Activated CD4-positive, alpha-beta T cell treated with anti-CD3 and anti-CD28 coated beads, Interleukin-2, amount 50 U/mL, for 4 hours (primary cell): ENCODE measurements at regions not wholly inside any gene's neighbourhood (a gene's known extent, or its start where the extent isn't known, plus 50 kb on each side); places are given as distances from the start of the nearest gene placed in this dataset.
"Not testable (repeated sequence)": the region's sequence is repeated elsewhere in the genome, so short reads cannot be mapped to it uniquely, and the experiment has no call there.

Experiments
- DNase-seq, 2 experiments: peaks; one replicate each; pipeline ENCODE4 v3.0.0-alpha.2; 2020

GRCh38 chr9:78383130-78383529 lies 86.2 kb downstream of the PSAT1 start:
- DNase-seq: no peak

- DNase-seq: no peak
Observed at GRCh38 chr9:78386348-78386747, 89.4 kb downstream of the PSAT1 start.

- DNase-seq: no peak
Observed at GRCh38 chr9:78386773-78387172, 89.8 kb downstream of the PSAT1 start.

- no peak for DNase-seq
Observed at GRCh38 chr9:78393340-78393739, 96.4 kb downstream of the PSAT1 start.

GRCh38 chr9:78393932-78394331 lies 97.0 kb downstream of the PSAT1 start:
- DNase-seq: no peak

GRCh38 chr9:78396087-78396486 lies 99.2 kb downstream of the PSAT1 start:
- no peak for DNase-seq

- DNase-seq: no peak
Observed at GRCh38 chr9:78397045-78397444, 100.1 kb downstream of the PSAT1 start.

GRCh38 chr9:78397454-78397853 lies 100.5 kb downstream of the PSAT1 start:
- no peak for DNase-seq

GRCh38 chr9:78399153-78399552 lies 102.2 kb downstream of the PSAT1 start:
- no peak for DNase-seq

GRCh38 chr9:78400496-78400895 lies 103.6 kb downstream of the PSAT1 start:
- DNase-seq: no peak

- DNase-seq: no peak
Observed at GRCh38 chr9:78405461-78405860, 108.5 kb downstream of the PSAT1 start.

GRCh38 chr9:78406146-78406545 lies 109.2 kb downstream of the PSAT1 start:
- DNase-seq: no peak

- DNase-seq: no peak
Observed at GRCh38 chr9:78406933-78407332, 110.0 kb downstream of the PSAT1 start.

GRCh38 chr9:78407636-78408312 lies 110.8 kb downstream of the PSAT1 start:
- no peak for DNase-seq

- DNase-seq: no peak
Observed at GRCh38 chr9:78408388-78408787, 111.5 kb downstream of the PSAT1 start.

- not testable (repeated sequence) for DNase-seq
Observed at GRCh38 chr9:78409928-78410510, 113.1 kb downstream of the PSAT1 start.

GRCh38 chr9:78422309-78422708 lies 125.4 kb downstream of the PSAT1 start:
- no peak for DNase-seq

GRCh38 chr9:78424299-78424698 lies 127.4 kb downstream of the PSAT1 start:
- DNase-seq: no peak

GRCh38 chr9:78428640-78429039 lies 131.7 kb downstream of the PSAT1 start:
- DNase-seq: no peak

GRCh38 chr9:78430387-78430786 lies 133.5 kb downstream of the PSAT1 start:
- no peak for DNase-seq

GRCh38 chr9:78431039-78431438 lies 134.1 kb downstream of the PSAT1 start:
- DNase-seq: not testable (repeated sequence)

- no peak for DNase-seq
Observed at GRCh38 chr9:78436873-78437272, 139.9 kb downstream of the PSAT1 start.

- DNase-seq: no peak
Observed at GRCh38 chr9:78437296-78437695, 140.4 kb downstream of the PSAT1 start.

GRCh38 chr9:78437806-78438205 lies 140.9 kb downstream of the PSAT1 start:
- no peak for DNase-seq

- no peak for DNase-seq
Observed at GRCh38 chr9:78438211-78438610, 141.3 kb downstream of the PSAT1 start.
